Endothelial cell of umbilical vein (primary cell): ENCODE measurements at regions not wholly inside any gene's neighbourhood (a gene's known extent, or its start where the extent isn't known, plus 50 kb on each side); places are given as distances from the start of the nearest gene placed in this dataset.

Source experiments
- BruUV-seq: library from RNA; stranded (reverse); fragments of 400-500 nt; replicated peaks from 2 replicates; lab custom pipeline; 2021; lab: Mats Ljungman, UMichigan
- CTCF ChIA-PET: fragments of 300-600, 350-600 bp; sonication (Branson Sonifier 250); formaldehyde crosslinking; loops from one replicate; lab custom pipeline; 2021; ENCODE audit warnings: antibody characterized with exemption, inconsistent platforms; lab: Charles Lee
- POLR2A ChIA-PET: fragments of 300-600, 350-600 bp; sonication (Branson Sonifier 250); formaldehyde crosslinking; loops from one replicate; lab custom pipeline; 2021; ENCODE audit warnings: antibody characterized with exemption, inconsistent platforms; lab: Charles Lee
- DNase-seq: peaks from one replicate; pipeline ENCODE4 v3.0.0-alpha.2; 2011; ENCODE audit warnings: low read depth, low spot score
- FAIRE-seq: peaks from 2 replicates; lab custom pipeline; 2011; peaks lifted over from hg19 to GRCh38; lab: Jason Lieb, UNC
- H2AFZ ChIP-seq: 2 replicates; pipeline ENCODE4 v1.6.0; 2012; ENCODE audit warnings: low read depth, low read length, control low read depth, inconsistent platforms
- H3K27ac ChIP-seq: 2 replicates; pipeline ENCODE4 v1.5.1; 2011; ENCODE audit warnings: low read depth, mild to moderate bottlenecking, control low read depth, low read length, moderate library complexity; ENCODE audit not compliant: insufficient read depth
- H3K27me3 ChIP-seq, 2 experiments: 2 replicates each; pipeline versions ENCODE4 v1.6.0 to v1.6.1; 2011; ENCODE audit warnings: low read length in 2 of 2, mixed read lengths in 1 of 2; ENCODE audit not compliant: control insufficient read depth in 2 of 2, insufficient read depth in 2 of 2
- H3K36me3 ChIP-seq, 2 experiments: 2 replicates in 1 of 2; 3 replicates in 1 of 2; pipeline ENCODE4 v1.5.1; 2011; ENCODE audit warnings: low read length in 2 of 2, mild to moderate bottlenecking in 1 of 2, moderate library complexity in 1 of 2; ENCODE audit not compliant: control insufficient read depth in 2 of 2, insufficient read depth in 2 of 2; ENCODE audit errors: extremely low read depth in 1 of 2
- H3K4me1 ChIP-seq: 3 replicates; pipeline ENCODE4 v1.5.1; 2011; ENCODE audit warnings: mild to moderate bottlenecking, low read length; ENCODE audit not compliant: control insufficient read depth, insufficient read depth; ENCODE audit errors: extremely low read depth
- H3K4me2 ChIP-seq: 2 replicates; pipeline ENCODE4 v1.6.1; 2011; ENCODE audit warnings: low read length, control low read depth, mixed read lengths; ENCODE audit not compliant: insufficient read depth
- H3K4me3 ChIP-seq, 3 experiments: fragments of 200-600 bp in 1 of 3; sonication (generic), shearing (Covaris generic) in 1 of 3; replicated peaks in 1 of 3; 2 replicates each; pipeline ENCODE4 v1.5.1; 2011 to 2016; ENCODE audit warnings: control low read depth in 3 of 3, low read length in 3 of 3, mild to moderate bottlenecking in 2 of 3, inconsistent platforms in 1 of 3, low read depth in 1 of 3, moderate library complexity in 1 of 3; ENCODE audit not compliant: insufficient read depth in 1 of 3
- H3K79me2 ChIP-seq: 2 replicates; pipeline ENCODE4 v1.6.0; 2012; ENCODE audit warnings: low read length, inconsistent platforms; ENCODE audit not compliant: control insufficient read depth, insufficient read depth
- H3K9ac ChIP-seq: replicated peaks from 2 replicates; pipeline ENCODE3; 2011; ENCODE audit warnings: low read length, control low read depth; ENCODE audit not compliant: insufficient read depth; ENCODE audit errors: extremely low read depth
- H3K9me1 ChIP-seq: replicated peaks from 3 replicates; pipeline ENCODE4 v1.6.0; 2011; ENCODE audit warnings: mild to moderate bottlenecking, low read length; ENCODE audit not compliant: control insufficient read depth, insufficient read depth; ENCODE audit errors: extremely low read depth
- H3K9me3 ChIP-seq: replicated peaks from 2 replicates; pipeline ENCODE4 v1.5.1; 2012; ENCODE audit warnings: low read length, inconsistent platforms; ENCODE audit not compliant: control insufficient read depth, insufficient read depth
- H4K20me1 ChIP-seq: replicated peaks from 2 replicates; pipeline ENCODE3; 2011; ENCODE audit warnings: mild to moderate bottlenecking, low read length; ENCODE audit not compliant: control insufficient read depth, insufficient read depth; ENCODE audit errors: extremely low read depth
- EZH2 ChIP-seq: IDR thresholded peaks from 2 replicates; pipeline ENCODE4 v1.6.1; 2012; ENCODE audit warnings: borderline replicate concordance, low read depth, mild to moderate bottlenecking, moderate library complexity, low read length, inconsistent platforms; ENCODE audit not compliant: severe bottlenecking
- FOS ChIP-seq: IDR thresholded peaks from 2 replicates; pipeline ENCODE4 v1.6.1; 2011; ENCODE audit warnings: mild to moderate bottlenecking, low read length, moderate library complexity, borderline replicate concordance; ENCODE audit not compliant: insufficient read depth
- GATA2 ChIP-seq: IDR thresholded peaks from 2 replicates; pipeline ENCODE4 v1.7.0; 2011; ENCODE audit warnings: low read depth, mild to moderate bottlenecking, moderate library complexity, mixed read lengths, low read length; ENCODE audit not compliant: insufficient read length, insufficient read depth
- JUN ChIP-seq: IDR thresholded peaks from 2 replicates; pipeline ENCODE4 v1.6.1; 2011; ENCODE audit warnings: borderline replicate concordance, low read depth; ENCODE audit not compliant: insufficient read length, insufficient read depth
- MAX ChIP-seq: IDR thresholded peaks from 2 replicates; pipeline ENCODE4 v1.6.1; 2011; ENCODE audit not compliant: insufficient read depth, insufficient read length
- MYC ChIP-seq: IDR thresholded peaks from one replicate; pipeline ENCODE4 v1.6.1; 2011; ENCODE audit warnings: mild to moderate bottlenecking, low read depth, low read length
- POLR2A ChIP-seq: IDR thresholded peaks from 2 replicates; pipeline ENCODE4 v1.6.1; 2012; ENCODE audit warnings: low read depth, mild to moderate bottlenecking, control low read depth, low read length
- POLR2AphosphoS5 ChIP-seq: IDR thresholded peaks from 2 replicates; pipeline ENCODE4 v1.6.1; 2012; ENCODE audit warnings: low read depth, mild to moderate bottlenecking, control low read depth, low read length, moderate library complexity; ENCODE audit not compliant: insufficient read depth
- dilution Hi-C: fragments of 300-500 bp; cut with MboI; formaldehyde crosslinking; loops from one replicate; pipeline ENCODE4 v1.15.0; 2019; ENCODE audit warnings: low sequenced_read_pairs; ENCODE audit not compliant: extremely low pct_ligation_motif_present
- intact Hi-C: fragments of 100-400 bp; cut with micrococcal nuclease; formaldehyde crosslinking; loops from one replicate; pipeline ENCODE4 v1.10.0; 2022
- TF ChIP-seq, protein P1 (sequence below), 2 donors: IDR thresholded peaks; 1 replicate in 1 of 2; 2 replicates in 1 of 2; pipeline ENCODE4 v1.5.1; 2011; ENCODE audit warnings: low read length in 2 of 2, mild to moderate bottlenecking in 2 of 2, moderate library complexity in 2 of 2, control low read depth in 1 of 2, inconsistent platforms in 1 of 2, low read depth in 1 of 2; ENCODE audit not compliant: insufficient read depth in 1 of 2; ENCODE audit errors: extremely low read depth in 1 of 2

- intact Hi-C loops (no loop called here), dilution Hi-C loops (no loop called here)
- no peaks in the 10 kb centered on the region for H3K9me1 ChIP-seq
Observed at GRCh38 chr2:217216982-217217381, 357.1 kb upstream of the TNP1 start.

More at GRCh38 chr2:217216982-217217381, 357.1 kb upstream of the TNP1 start:
- TF ChIP-seq MAX (no peak), EZH2 (no peak), GATA2 (no peak), JUN (no peak), POLR2A (no peak), POLR2AphosphoS5 (no peak), FOS (no peak), MYC (no peak)
- TF ChIP-seq, protein P1, sequence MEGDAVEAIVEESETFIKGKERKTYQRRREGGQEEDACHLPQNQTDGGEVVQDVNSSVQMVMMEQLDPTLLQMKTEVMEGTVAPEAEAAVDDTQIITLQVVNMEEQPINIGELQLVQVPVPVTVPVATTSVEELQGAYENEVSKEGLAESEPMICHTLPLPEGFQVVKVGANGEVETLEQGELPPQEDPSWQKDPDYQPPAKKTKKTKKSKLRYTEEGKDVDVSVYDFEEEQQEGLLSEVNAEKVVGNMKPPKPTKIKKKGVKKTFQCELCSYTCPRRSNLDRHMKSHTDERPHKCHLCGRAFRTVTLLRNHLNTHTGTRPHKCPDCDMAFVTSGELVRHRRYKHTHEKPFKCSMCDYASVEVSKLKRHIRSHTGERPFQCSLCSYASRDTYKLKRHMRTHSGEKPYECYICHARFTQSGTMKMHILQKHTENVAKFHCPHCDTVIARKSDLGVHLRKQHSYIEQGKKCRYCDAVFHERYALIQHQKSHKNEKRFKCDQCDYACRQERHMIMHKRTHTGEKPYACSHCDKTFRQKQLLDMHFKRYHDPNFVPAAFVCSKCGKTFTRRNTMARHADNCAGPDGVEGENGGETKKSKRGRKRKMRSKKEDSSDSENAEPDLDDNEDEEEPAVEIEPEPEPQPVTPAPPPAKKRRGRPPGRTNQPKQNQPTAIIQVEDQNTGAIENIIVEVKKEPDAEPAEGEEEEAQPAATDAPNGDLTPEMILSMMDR (IDR thresholded peaks at IDR 0.05; ENCODE audit: extremely low read depth in 1 of 2, insufficient read depth in 1 of 2, low read depth in 1 of 2, low read length in 2 of 2) = no peak
- H3K4me3 ChIP-seq = no peak overlapping the region
- no peaks in the 10 kb centered on the region for H3K4me1 ChIP-seq
- ChIA-PET CTCF (interaction anchor here (0.9 kb wide), 1 partner anchor 51 kb away, joined by 3 read pairs; no protein-coding TSS in a partner anchor), POLR2A (no interaction called here)
- H4K20me1 ChIP-seq = no peaks in the 10 kb centered on the region
- H3K9me3 ChIP-seq = no peaks in the 10 kb centered on the region
- H3K9ac ChIP-seq = no peak overlapping the region
- H3K4me2 ChIP-seq = no peak overlapping the region
- H3K36me3 ChIP-seq = no peaks in the 10 kb centered on the region
- H2AFZ ChIP-seq = no peak overlapping the region
- FAIRE-seq (no peak), DNase-seq (no peak)
- no peaks in the 10 kb centered on the region for H3K79me2 ChIP-seq
- no TSS peak for BruUV-seq
- no peak overlapping the region for H3K27ac ChIP-seq
- H3K27me3 ChIP-seq = no peaks in the 10 kb centered on the region
